ENCODE measurements at regions not wholly inside any gene's neighbourhood (a gene's known extent, or its start where the extent isn't known, plus 50 kb on each side); places are given as distances from the start of the nearest gene placed in this dataset.
"Not testable (repeated sequence)": the region's sequence is repeated elsewhere in the genome, so short reads cannot be mapped to it uniquely, and the experiment has no call there.

DNA sequence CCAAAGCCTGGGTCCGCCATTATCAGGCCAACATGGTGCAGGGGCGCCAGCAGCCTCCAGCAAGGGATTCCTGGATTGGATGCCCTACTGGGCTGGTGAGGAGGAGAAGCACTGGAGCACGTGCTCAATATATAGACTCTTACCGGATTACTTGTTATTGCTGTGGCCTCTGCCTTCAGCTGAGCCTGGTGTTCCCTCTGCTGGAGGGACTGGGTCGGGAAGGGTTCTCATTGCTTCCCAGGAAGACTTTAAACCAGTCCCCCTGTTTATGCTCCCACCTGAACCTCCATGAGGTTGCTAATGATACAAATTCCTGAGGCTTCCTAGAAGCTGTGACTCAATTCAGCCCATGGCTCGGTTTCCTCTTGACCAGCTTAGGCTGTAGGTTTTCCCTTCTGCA, 186.7 kb upstream of the ARID1B start:
- Mint-ChIP-seq H3K27ac (no peak overlapping the region), H3K27me3 (peaks cover 16% of the 10 kb centered on the region), H3K9me3 (no peaks in the 10 kb centered on the region), H3K4me1 (ENCODE audit: low read depth) (no peaks in the 10 kb centered on the region), H3K36me3 (ENCODE audit: low read depth) (no peaks in the 10 kb centered on the region), H3K4me3 (no peak overlapping the region)
- no peak for DNase-seq

GRCh38 chr6:156589281-156589680, 187.9 kb upstream of the ARID1B start:
- no peak for DNase-seq
- Mint-ChIP-seq H3K4me1 (ENCODE audit: low read depth) (no peaks in the 10 kb centered on the region), H3K36me3 (ENCODE audit: low read depth) (no peaks in the 10 kb centered on the region), H3K27me3 (peaks cover 16% of the 10 kb centered on the region), H3K27ac (no peak overlapping the region), H3K4me3 (no peak overlapping the region), H3K9me3 (no peaks in the 10 kb centered on the region)

GRCh38 chr6:156587751-156588301, 189.4 kb upstream of the ARID1B start:
- peaks cover 12% of the 10 kb centered on the region for H3K27me3 Mint-ChIP-seq
- no peak overlapping the region for H3K4me3 Mint-ChIP-seq
- H3K36me3 Mint-ChIP-seq (ENCODE audit: low read depth), result no peaks in the 10 kb centered on the region
- no peak for DNase-seq
- no peaks in the 10 kb centered on the region for H3K9me3 Mint-ChIP-seq
- no peaks in the 10 kb centered on the region for H3K4me1 Mint-ChIP-seq (ENCODE audit: low read depth)
- no peak overlapping the region for H3K27ac Mint-ChIP-seq

DNA sequence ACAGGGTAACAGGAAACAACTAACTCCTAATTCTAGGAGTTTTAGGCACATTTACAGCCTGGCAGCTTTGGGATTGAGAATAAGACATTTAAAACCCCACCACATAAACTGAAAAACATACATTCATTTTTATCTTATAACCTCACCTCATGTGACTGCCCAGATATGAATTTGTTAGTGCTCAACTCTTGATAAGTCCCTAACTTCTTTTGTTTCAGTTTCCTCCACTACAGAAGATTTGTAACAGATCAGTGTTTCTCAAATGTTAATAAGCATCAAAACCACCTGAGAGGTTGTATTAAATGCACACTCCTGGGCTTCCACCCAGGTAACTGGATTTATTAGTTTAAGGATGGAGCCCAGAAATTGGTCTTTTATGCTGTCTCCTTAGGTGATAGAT, 190.1 kb upstream of the ARID1B start:
- no peaks in the 10 kb centered on the region for H3K36me3 Mint-ChIP-seq (ENCODE audit: low read depth)
- no peak for DNase-seq
- H3K4me3 Mint-ChIP-seq, result no peak overlapping the region
- H3K4me1 Mint-ChIP-seq (ENCODE audit: low read depth), result no peaks in the 10 kb centered on the region
- H3K9me3 Mint-ChIP-seq, result no peaks in the 10 kb centered on the region
- H3K27ac Mint-ChIP-seq, result no peak overlapping the region
- H3K27me3 Mint-ChIP-seq, result peaks cover 8% of the 10 kb centered on the region

GRCh38 chr6:156585859-156586258, 191.3 kb upstream of the ARID1B start:
- Mint-ChIP-seq H3K9me3 (no peaks in the 10 kb centered on the region), H3K27me3 (peaks cover 8% of the 10 kb centered on the region), H3K4me1 (ENCODE audit: low read depth) (no peaks in the 10 kb centered on the region), H3K4me3 (no peak overlapping the region), H3K27ac (no peak overlapping the region), H3K36me3 (ENCODE audit: low read depth) (no peaks in the 10 kb centered on the region)
- DNase-seq, result no peak

DNA sequence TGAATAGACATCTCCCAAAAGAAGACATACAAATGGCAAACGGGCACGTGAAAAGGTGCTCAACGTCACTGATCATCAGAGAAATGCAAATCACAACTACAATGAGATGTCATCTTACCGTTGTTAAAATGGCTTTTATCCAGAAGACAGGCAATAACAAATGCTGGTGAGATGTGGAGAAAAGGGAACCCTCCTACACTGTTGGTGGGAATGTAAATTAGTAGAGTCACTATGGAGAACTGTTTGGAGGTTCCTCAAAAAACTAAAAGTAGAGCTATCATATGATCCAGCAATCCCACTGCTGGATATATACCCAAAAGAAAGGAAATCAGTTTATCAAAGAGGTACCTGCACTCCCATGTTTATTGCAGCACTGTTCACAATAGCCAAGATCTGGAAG, 193.1 kb upstream of the ARID1B start:
- not testable (repeated sequence) for H3K27me3 Mint-ChIP-seq; H3K27ac Mint-ChIP-seq; H3K4me1 Mint-ChIP-seq (ENCODE audit: low read depth); H3K9me3 Mint-ChIP-seq; H3K36me3 Mint-ChIP-seq (ENCODE audit: low read depth); DNase-seq; H3K4me3 Mint-ChIP-seq

DNA sequence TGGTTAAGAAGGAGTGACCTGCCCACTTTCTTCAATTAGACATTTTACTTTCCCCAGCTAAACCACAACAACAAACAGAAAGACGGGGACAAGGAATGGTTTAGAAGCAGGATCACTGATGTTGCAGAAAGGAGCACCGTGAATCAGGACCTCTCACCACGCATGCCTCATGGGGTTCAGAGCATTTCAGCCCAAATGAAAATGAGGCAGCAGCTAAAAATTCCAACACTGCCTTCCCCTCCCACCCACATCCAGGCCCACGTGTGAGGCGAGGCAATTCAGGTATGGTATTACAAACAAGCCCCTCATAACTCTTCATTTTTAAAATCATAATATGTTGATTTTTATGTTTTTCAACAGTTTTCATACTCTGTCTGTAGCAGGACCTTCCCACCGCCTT, 194.1 kb upstream of the ARID1B start:
- Mint-ChIP-seq H3K4me3 (no peak overlapping the region), H3K4me1 (ENCODE audit: low read depth) (no peaks in the 10 kb centered on the region)

DNA sequence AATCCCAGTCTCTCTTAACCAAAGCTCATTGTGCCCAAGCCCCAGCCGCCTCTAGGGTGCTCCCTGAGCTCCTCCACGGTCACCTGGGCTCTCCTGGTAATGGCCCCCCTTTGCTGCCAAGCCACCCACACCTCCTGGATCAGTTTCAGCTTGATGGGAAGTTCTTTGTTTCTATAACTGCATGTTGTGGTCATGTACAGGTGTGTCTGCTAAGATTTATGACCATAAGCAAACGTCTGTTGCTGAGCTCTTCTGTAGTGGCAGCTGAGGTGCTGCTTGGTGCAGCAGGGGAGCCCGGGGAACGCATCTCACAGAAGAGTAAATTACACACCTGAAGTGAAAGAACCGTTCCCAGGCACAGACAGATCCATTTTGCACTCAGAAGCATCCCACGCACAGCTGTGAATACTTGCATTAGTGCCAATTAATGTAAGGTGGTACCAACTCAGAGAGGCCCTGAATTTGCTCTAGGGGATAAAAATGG, 194.6 kb upstream of the ARID1B start:
- Mint-ChIP-seq H3K4me3 (no peak overlapping the region), H3K27me3 (peaks cover 8% of the 10 kb centered on the region), H3K27ac (no peak overlapping the region)

More for the DNA sequence above, 194.1 kb upstream of the ARID1B start:
- peaks cover 8% of the 10 kb centered on the region for H3K27me3 Mint-ChIP-seq
- H3K36me3 Mint-ChIP-seq (ENCODE audit: low read depth), result peaks cover 3% of the 10 kb centered on the region
- H3K9me3 Mint-ChIP-seq, result peaks cover 14% of the 10 kb centered on the region
- no peak for DNase-seq
- no peak overlapping the region for H3K27ac Mint-ChIP-seq

GRCh38 chr6:156579564-156579963, 197.6 kb upstream of the ARID1B start:
- Mint-ChIP-seq H3K27ac (no peak overlapping the region), H3K9me3 (peaks cover 37% of the 10 kb centered on the region), H3K27me3 (peaks cover 10% of the 10 kb centered on the region), H3K4me1 (ENCODE audit: low read depth) (no peaks in the 10 kb centered on the region), H3K36me3 (ENCODE audit: low read depth) (peaks cover 5% of the 10 kb centered on the region), H3K4me3 (no peak overlapping the region)
- no peak for DNase-seq

More for the DNA sequence above, 194.6 kb upstream of the ARID1B start:
- Mint-ChIP-seq H3K9me3 (peaks cover 17% of the 10 kb centered on the region), H3K36me3 (ENCODE audit: low read depth) (peaks cover 3% of the 10 kb centered on the region), H3K4me1 (ENCODE audit: low read depth) (no peaks in the 10 kb centered on the region)
- no peak for DNase-seq

DNA sequence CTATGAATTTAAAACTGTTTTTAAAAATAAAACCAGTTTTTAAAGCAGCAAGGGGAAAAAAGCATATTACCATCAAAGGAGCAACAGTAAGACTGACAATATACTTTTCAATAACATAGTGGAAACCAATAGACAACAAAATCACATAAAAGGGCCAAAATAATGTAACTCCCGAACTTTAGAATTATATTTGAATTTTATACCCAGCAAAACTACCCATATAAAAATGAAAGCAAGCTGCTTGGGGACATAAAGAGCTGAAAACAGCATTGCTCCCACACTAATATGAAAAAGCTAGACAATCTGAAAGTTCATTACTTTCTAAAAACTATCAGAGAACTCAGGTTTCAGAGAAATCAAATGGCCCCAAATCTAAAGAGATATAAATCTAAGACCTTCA, 199.4 kb upstream of the ARID1B start:
- no peak for DNase-seq
- H3K27ac Mint-ChIP-seq, result no peak overlapping the region
- H3K4me1 Mint-ChIP-seq (ENCODE audit: low read depth), result no peaks in the 10 kb centered on the region
- no peak overlapping the region for H3K4me3 Mint-ChIP-seq
- H3K9me3 Mint-ChIP-seq, result peaks cover 37% of the 10 kb centered on the region
- peaks cover 5% of the 10 kb centered on the region for H3K36me3 Mint-ChIP-seq (ENCODE audit: low read depth)
- H3K27me3 Mint-ChIP-seq, result peaks cover 14% of the 10 kb centered on the region

- Mint-ChIP-seq H3K27me3 (peaks cover 22% of the 10 kb centered on the region), H3K27ac (no peak overlapping the region), H3K36me3 (ENCODE audit: low read depth) (peaks cover 5% of the 10 kb centered on the region), H3K9me3 (peaks cover 37% of the 10 kb centered on the region), H3K4me1 (ENCODE audit: low read depth) (no peaks in the 10 kb centered on the region), H3K4me3 (no peak overlapping the region)
- DNase-seq, result no peak
These were observed 201.8 kb upstream of the ARID1B start for GRCh38 chr6:156575361-156575760.

DNA sequence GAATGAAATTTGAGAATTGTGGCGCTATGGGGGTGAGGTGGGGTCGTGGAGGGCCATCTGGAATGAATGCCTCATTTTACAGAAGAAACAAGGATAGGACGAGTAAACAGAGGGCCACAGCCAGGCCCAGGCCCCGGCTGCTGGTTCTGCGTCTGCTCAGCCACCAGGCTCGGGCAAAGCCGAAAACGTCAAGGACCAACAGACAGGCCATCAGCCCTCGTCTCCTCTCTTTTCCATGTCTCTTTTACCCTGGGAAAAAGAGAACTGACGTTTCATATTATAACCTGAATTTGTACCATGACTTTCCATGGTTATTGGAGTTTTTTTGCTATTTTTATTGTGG, 212.4 kb upstream of the ARID1B start:
- Mint-ChIP-seq H3K27me3 (peaks cover 14% of the 10 kb centered on the region), H3K36me3 (ENCODE audit: low read depth) (no peaks in the 10 kb centered on the region), H3K4me3 (no peak overlapping the region), H3K9me3 (peaks cover 3% of the 10 kb centered on the region), H3K27ac (no peak overlapping the region), H3K4me1 (ENCODE audit: low read depth) (peaks cover 6% of the 10 kb centered on the region)
- DNase-seq, result no peak

GRCh38 chr6:156564127-156564806, 212.9 kb upstream of the ARID1B start:
- H3K9me3 Mint-ChIP-seq, result peaks cover 3% of the 10 kb centered on the region
- no peak overlapping the region for H3K4me3 Mint-ChIP-seq
- DNase-seq, result peak; percentile 87
- peaks cover 6% of the 10 kb centered on the region for H3K4me1 Mint-ChIP-seq (ENCODE audit: low read depth)
- no peak overlapping the region for H3K27ac Mint-ChIP-seq
- no peaks in the 10 kb centered on the region for H3K36me3 Mint-ChIP-seq (ENCODE audit: low read depth)
- H3K27me3 Mint-ChIP-seq, result peaks cover 13% of the 10 kb centered on the region

DNA sequence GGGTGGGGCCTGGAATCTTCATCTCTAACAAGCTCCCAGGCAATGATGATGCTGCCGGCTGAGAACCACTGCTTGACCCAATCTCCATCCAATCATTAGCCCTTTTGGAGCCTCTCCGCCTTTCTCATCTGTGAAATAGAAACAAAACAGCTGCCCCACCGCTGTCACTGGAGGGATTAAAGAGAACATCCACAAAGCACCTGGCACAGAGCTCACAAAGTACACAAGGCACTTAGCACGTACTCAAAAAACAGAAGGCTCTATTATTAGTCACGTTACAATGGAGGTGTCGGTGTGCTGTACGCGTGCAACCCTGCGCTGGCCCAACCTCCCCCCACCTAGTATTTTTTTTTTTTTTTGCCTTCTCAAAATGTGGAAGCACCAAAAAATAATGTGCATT, 213.5 kb upstream of the ARID1B start:
- peaks cover 3% of the 10 kb centered on the region for H3K9me3 Mint-ChIP-seq
- DNase-seq, result no peak
- H3K4me3 Mint-ChIP-seq, result no peak overlapping the region
- peaks cover 6% of the 10 kb centered on the region for H3K4me1 Mint-ChIP-seq (ENCODE audit: low read depth)
- H3K36me3 Mint-ChIP-seq (ENCODE audit: low read depth), result no peaks in the 10 kb centered on the region
- peaks cover 10% of the 10 kb centered on the region for H3K27me3 Mint-ChIP-seq
- no peak overlapping the region for H3K27ac Mint-ChIP-seq

- no peak overlapping the region for H3K27ac Mint-ChIP-seq
- peaks cover 5% of the 10 kb centered on the region for H3K27me3 Mint-ChIP-seq
- peaks cover 3% of the 10 kb centered on the region for H3K9me3 Mint-ChIP-seq
- H3K4me1 Mint-ChIP-seq (ENCODE audit: low read depth), result peaks cover 6% of the 10 kb centered on the region
- H3K4me3 Mint-ChIP-seq, result no peak overlapping the region
- no peaks in the 10 kb centered on the region for H3K36me3 Mint-ChIP-seq (ENCODE audit: low read depth)
- no peak for DNase-seq
These were observed 214.5 kb upstream of the ARID1B start for GRCh38 chr6:156562636-156563035.

All from activated T-cell treated with anti-CD3 and anti-CD28 coated beads, Interleukin-2, amount 50 U/mL, for 24 hours (primary cell).